MM.1S (cell line): ENCODE measurements at regions not wholly inside any gene's neighbourhood (a gene's known extent, or its start where the extent isn't known, plus 50 kb on each side); places are given as distances from the start of the nearest gene placed in this dataset.

ENCODE experiments used
- CTCF ChIP-seq: fragments of 300-600 bp; sonication (generic); IDR thresholded peaks from 2 replicates; pipeline ENCODE4 v1.5.1; 2016; ENCODE audit warnings: antibody characterized with exemption, low read length, mixed read lengths
- EZH2 ChIP-seq: fragments of 300-600 bp; sonication (generic); optimal IDR thresholded peaks from 2 replicates; pipeline ENCODE3; 2017; ENCODE audit warnings: low read depth, mild to moderate bottlenecking, antibody characterized with exemption, low read length, mixed read lengths
- EZH2phosphoT487 ChIP-seq: fragments of 300-600 bp; sonication (generic); IDR thresholded peaks from 2 replicates; pipeline ENCODE4 v1.6.1; 2018; ENCODE audit warnings: antibody characterized with exemption, low read length

DNA sequence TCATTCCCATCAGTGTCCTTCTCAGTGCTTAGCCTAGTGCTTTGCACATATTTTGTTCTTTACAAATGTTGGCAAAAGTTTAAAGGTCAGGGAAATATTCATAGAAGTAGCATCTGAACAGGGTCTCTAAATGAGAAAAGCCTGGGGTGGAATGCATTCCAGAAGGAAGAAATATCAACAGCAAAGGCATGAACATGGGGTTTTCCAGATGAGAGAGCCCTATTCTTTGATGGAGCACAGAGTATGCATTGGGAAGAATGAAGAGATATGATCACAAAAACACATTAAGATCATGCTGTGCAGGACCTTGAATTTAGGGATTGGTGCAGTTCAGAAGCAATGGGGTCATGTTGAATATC lies 140.2 kb downstream of the SNX19 start:
- TF ChIP-seq CTCF (no peak), EZH2phosphoT487 (no peak), EZH2 (no peak)
